Neuronal stem cell (in vitro differentiated cells): ENCODE measurements at regions not wholly inside any gene's neighbourhood (a gene's known extent, or its start where the extent isn't known, plus 50 kb on each side); places are given as distances from the start of the nearest gene placed in this dataset.

ENCODE experiments used
- DNase-seq: peaks from one replicate; pipeline ENCODE4 v3.0.0-alpha.2; 2013; ENCODE audit warnings: low spot score
- H2AFZ ChIP-seq: one replicate; pipeline ENCODE4 v1.6.1; 2013; ENCODE audit warnings: mild to moderate bottlenecking, low read length, inconsistent platforms
- H2AK5ac ChIP-seq: 2 replicates; pipeline ENCODE4 v1.6.1; 2013; ENCODE audit warnings: low read depth, mild to moderate bottlenecking, inconsistent platforms, low read length, moderate library complexity, mixed read lengths
- H2BK120ac ChIP-seq: 2 replicates; pipeline ENCODE4 v1.6.1; 2013; ENCODE audit warnings: low read depth, mild to moderate bottlenecking, inconsistent platforms, low read length, moderate library complexity, mixed read lengths
- H2BK12ac ChIP-seq: one replicate; pipeline ENCODE4 v1.6.1; 2013; ENCODE audit warnings: low read length, inconsistent platforms
- H2BK15ac ChIP-seq: 2 replicates; pipeline ENCODE4 v1.6.1; 2013; ENCODE audit warnings: mild to moderate bottlenecking, low read length, inconsistent platforms, mixed read lengths
- H2BK5ac ChIP-seq: one replicate; pipeline ENCODE4 v1.6.1; 2013; ENCODE audit warnings: inconsistent platforms, mild to moderate bottlenecking, low read length, moderate library complexity
- H3K14ac ChIP-seq: one replicate; pipeline ENCODE4 v1.6.1; 2013; ENCODE audit warnings: low read length, inconsistent platforms
- H3K18ac ChIP-seq: 2 replicates; pipeline ENCODE4 v1.6.1; 2013; ENCODE audit warnings: low read length, inconsistent platforms
- H3K23ac ChIP-seq: 2 replicates; pipeline ENCODE4 v1.6.1; 2013; ENCODE audit warnings: low read depth, mild to moderate bottlenecking, mixed read lengths, low read length, inconsistent platforms; ENCODE audit not compliant: poor library complexity
- H3K27ac ChIP-seq: replicated peaks from 3 replicates; pipeline ENCODE4 v1.5.1; 2013; ENCODE audit warnings: low read length, inconsistent platforms
- H3K27me3 ChIP-seq, 3 experiments: 2 replicates each; pipeline ENCODE4 v1.6.1; 2013; ENCODE audit warnings: low read length in 3 of 3, mild to moderate bottlenecking in 2 of 3, inconsistent platforms in 1 of 3, low read depth in 1 of 3, mixed read lengths in 1 of 3, moderate library complexity in 1 of 3; ENCODE audit not compliant: control insufficient read depth in 3 of 3, insufficient read depth in 3 of 3
- H3K36me3 ChIP-seq, 2 donors: replicated peaks in 1 of 2; 2 replicates each; pipeline ENCODE4 v1.6.1; 2013; ENCODE audit warnings: low read length in 2 of 2; ENCODE audit not compliant: control insufficient read depth in 2 of 2, insufficient read depth in 2 of 2
- H3K4ac ChIP-seq: 2 replicates; pipeline ENCODE4 v1.6.1; 2013; ENCODE audit warnings: inconsistent platforms, mild to moderate bottlenecking, low read length, moderate library complexity
- H3K4me1 ChIP-seq, 2 donors: 1 replicate in 1 of 2; 2 replicates in 1 of 2; pipeline ENCODE4 v1.6.1; 2013; ENCODE audit warnings: low read length in 2 of 2, low read depth in 1 of 2; ENCODE audit not compliant: control insufficient read depth in 2 of 2, insufficient read depth in 1 of 2
- H3K4me2 ChIP-seq: one replicate; pipeline ENCODE4 v1.6.1; 2013; ENCODE audit warnings: mild to moderate bottlenecking, low read length, inconsistent platforms; ENCODE audit not compliant: insufficient read depth, poor library complexity, severe bottlenecking
- H3K4me3 ChIP-seq, 2 donors: 2 replicates each; pipeline ENCODE4 v1.5.1; 2013; ENCODE audit warnings: low read length in 2 of 2, mild to moderate bottlenecking in 2 of 2, inconsistent platforms in 1 of 2, moderate library complexity in 1 of 2
- H3K79me1 ChIP-seq: one replicate; pipeline ENCODE4 v1.6.1; 2013; ENCODE audit warnings: low read depth, mild to moderate bottlenecking, inconsistent platforms, low read length, moderate library complexity
- H3K9ac ChIP-seq: one replicate; pipeline ENCODE4 v1.6.1; 2013; ENCODE audit warnings: mild to moderate bottlenecking, low read depth, low read length, inconsistent platforms; ENCODE audit not compliant: poor library complexity
- H3K9me3 ChIP-seq, 2 donors: replicated peaks in 1 of 2; 2 replicates each; pipeline versions ENCODE3 to v1.6.1; 2013; ENCODE audit warnings: low read length in 2 of 2, mild to moderate bottlenecking in 2 of 2, inconsistent platforms in 1 of 2, low read depth in 1 of 2, mixed read lengths in 1 of 2, moderate library complexity in 1 of 2; ENCODE audit not compliant: control insufficient read depth in 2 of 2, insufficient read depth in 1 of 2
- H4K8ac ChIP-seq: one replicate; pipeline ENCODE4 v1.6.1; 2013; ENCODE audit warnings: low read depth, mild to moderate bottlenecking, inconsistent platforms, low read length, moderate library complexity
- H4K91ac ChIP-seq: one replicate; pipeline ENCODE4 v1.6.1; 2013; ENCODE audit warnings: low read length, low read depth, mild to moderate bottlenecking, inconsistent platforms; ENCODE audit not compliant: poor library complexity
- WGBS, 2 donors: extraction: QIAGEN DNeasy Blood & Tissue Kit; methylation state at CpG; one replicate each; pipeline ENCODE4 v1.1.7; 2013; ENCODE audit warnings: missing lambda C conversion rate in 2 of 2, mixed read lengths in 1 of 2; ENCODE audit not compliant: insufficient read length in 2 of 2, insufficient replicate concordance in 1 of 2; ENCODE audit errors: extremely low coverage in 2 of 2; 5-methylcytosine and 5-hydroxymethylcytosine counted together

- no peak overlapping the region for H3K27ac ChIP-seq
- no peaks in the 10 kb centered on the region for H3K79me1 ChIP-seq
- H3K9ac ChIP-seq = no peak overlapping the region
- no CpG with 5 or more reads among the region's 8 CpGs for WGBS, 2 donors
- no peak overlapping the region for H4K91ac ChIP-seq
- no peak for DNase-seq
- H3K4me3 ChIP-seq = no peak overlapping the region
- no peak overlapping the region for H2BK120ac ChIP-seq
- H2BK12ac ChIP-seq = no peak overlapping the region
- peak overlapping the region; percentile 61 for H2AFZ ChIP-seq
- H2BK5ac ChIP-seq = no peak overlapping the region
- H3K23ac ChIP-seq = no peak overlapping the region
- no peak overlapping the region for H2BK15ac ChIP-seq
- H3K4ac ChIP-seq = no peak overlapping the region
- no peak overlapping the region for H2AK5ac ChIP-seq
- H3K4me2 ChIP-seq = no peak overlapping the region
- H3K9me3 ChIP-seq = no peaks in the 10 kb centered on the region
- no peaks in the 10 kb centered on the region for H3K4me1 ChIP-seq
- no peaks in the 10 kb centered on the region for H3K27me3 ChIP-seq
- H3K36me3 ChIP-seq = no peaks in the 10 kb centered on the region
- no peak overlapping the region for H3K14ac ChIP-seq
- H3K18ac ChIP-seq = no peak overlapping the region
- no peak overlapping the region for H4K8ac ChIP-seq
These were observed 101.4 kb downstream of the TEX35 start for GRCh38 chr1:178614286-178614685.

GRCh38 chr1:178619042-178619927 is 105.8 kb upstream of the RALGPS2 start:
- H2BK120ac ChIP-seq = no peak overlapping the region
- no peak overlapping the region for H2BK15ac ChIP-seq
- H3K9me3 ChIP-seq = no peaks in the 10 kb centered on the region
- H3K27ac ChIP-seq = no peak overlapping the region
- no peak for DNase-seq
- H3K79me1 ChIP-seq = no peaks in the 10 kb centered on the region
- no peak overlapping the region for H3K18ac ChIP-seq
- H3K4me1 ChIP-seq = no peaks in the 10 kb centered on the region
- H2AFZ ChIP-seq = no peak overlapping the region
- no peak overlapping the region for H3K9ac ChIP-seq
- H2BK12ac ChIP-seq = no peak overlapping the region
- no peaks in the 10 kb centered on the region for H3K27me3 ChIP-seq
- H3K36me3 ChIP-seq = no peaks in the 10 kb centered on the region
- no peak overlapping the region for H3K4me3 ChIP-seq
- H3K4me2 ChIP-seq = no peak overlapping the region
- no peak overlapping the region for H4K91ac ChIP-seq
- no peak overlapping the region for H3K23ac ChIP-seq
- WGBS, 2 donors = no CpG with 5 or more reads among the region's 4 CpGs
- H2BK5ac ChIP-seq = no peak overlapping the region
- H2AK5ac ChIP-seq = no peak overlapping the region
- H3K4ac ChIP-seq = no peak overlapping the region
- no peak overlapping the region for H3K14ac ChIP-seq
- no peak overlapping the region for H4K8ac ChIP-seq

GRCh38 chr1:178620584-178621475 is 104.2 kb upstream of the RALGPS2 start:
- H4K91ac ChIP-seq = no peak overlapping the region
- no peak overlapping the region for H2BK120ac ChIP-seq
- H3K36me3 ChIP-seq = no peaks in the 10 kb centered on the region
- no peak overlapping the region for H3K4ac ChIP-seq
- no peak overlapping the region for H3K9ac ChIP-seq
- H2AFZ ChIP-seq = no peak overlapping the region
- H3K79me1 ChIP-seq = no peaks in the 10 kb centered on the region
- no peak overlapping the region for H3K4me2 ChIP-seq
- no peak overlapping the region for H2AK5ac ChIP-seq
- DNase-seq = no peak
- H3K4me1 ChIP-seq = no peaks in the 10 kb centered on the region
- no peak overlapping the region for H3K27ac ChIP-seq
- no peak overlapping the region for H3K14ac ChIP-seq
- no CpG with 5 or more reads among the region's 5 CpGs for WGBS, 2 donors
- no peak overlapping the region for H3K4me3 ChIP-seq
- H2BK5ac ChIP-seq = no peak overlapping the region
- no peak overlapping the region for H2BK15ac ChIP-seq
- no peak overlapping the region for H3K18ac ChIP-seq
- no peaks in the 10 kb centered on the region for H3K27me3 ChIP-seq
- H3K9me3 ChIP-seq = no peaks in the 10 kb centered on the region
- H4K8ac ChIP-seq = no peak overlapping the region
- no peak overlapping the region for H3K23ac ChIP-seq
- no peak overlapping the region for H2BK12ac ChIP-seq

- DNase-seq = no peak
- no peak overlapping the region for H3K18ac ChIP-seq
- H4K91ac ChIP-seq = no peak overlapping the region
- no peak overlapping the region for H3K4me3 ChIP-seq
- no peaks in the 10 kb centered on the region for H3K9me3 ChIP-seq
- no peak overlapping the region for H2AFZ ChIP-seq
- H3K4ac ChIP-seq = no peak overlapping the region
- no peak overlapping the region for H4K8ac ChIP-seq
- H2BK15ac ChIP-seq = no peak overlapping the region
- H3K4me1 ChIP-seq = no peaks in the 10 kb centered on the region
- no peak overlapping the region for H2AK5ac ChIP-seq
- H3K14ac ChIP-seq = no peak overlapping the region
- H3K9ac ChIP-seq = no peak overlapping the region
- no peaks in the 10 kb centered on the region for H3K27me3 ChIP-seq
- no peaks in the 10 kb centered on the region for H3K79me1 ChIP-seq
- WGBS, 2 donors = no CpG with 5 or more reads among the region's 10 CpGs
- H2BK120ac ChIP-seq = no peak overlapping the region
- H3K4me2 ChIP-seq = no peak overlapping the region
- H3K27ac ChIP-seq = no peak overlapping the region
- H3K23ac ChIP-seq = no peak overlapping the region
- no peaks in the 10 kb centered on the region for H3K36me3 ChIP-seq
- no peak overlapping the region for H2BK5ac ChIP-seq
- no peak overlapping the region for H2BK12ac ChIP-seq
These were observed 103.2 kb upstream of the RALGPS2 start for GRCh38 chr1:178621822-178622221.
